ENCODE measurements at regions not wholly inside any gene's neighbourhood (a gene's known extent, or its start where the extent isn't known, plus 50 kb on each side); places are given as distances from the start of the nearest gene placed in this dataset.

GRCh38 chr17:27381007-27381501 lies 75.2 kb upstream of the KSR1 start:
- no peaks in the 10 kb centered on the region for H3K79me2 ChIP-seq (ENCODE audit: control insufficient read depth, low read length)
- no peak overlapping the region for H3K4me3 ChIP-seq (ENCODE audit: low read length)
- H3K9me2 ChIP-seq (replicated peaks; ENCODE audit: control insufficient read depth, low read length), result no peaks in the 10 kb centered on the region
- TF ChIP-seq CTCF (IDR thresholded peaks at IDR 0.05; ENCODE audit: low read depth, low read length, poor library complexity, severe bottlenecking), result peak; percentile 100
- no peak for TF ChIP-seq EZH2phosphoT487 (IDR thresholded peaks at IDR 0.05; ENCODE audit: borderline replicate concordance, low read length)
- H3K27ac ChIP-seq (ENCODE audit: low read depth, low read length), result no peak overlapping the region
- no peaks in the 10 kb centered on the region for H3F3A ChIP-seq (ENCODE audit: control insufficient read depth, insufficient read depth)
- no peaks in the 10 kb centered on the region for H3K9me3 ChIP-seq (ENCODE audit: control insufficient read depth, insufficient read depth, low read length)
- H3K4me1 ChIP-seq (ENCODE audit: control insufficient read depth, low read length), result no peaks in the 10 kb centered on the region
- no peak overlapping the region for H3K4me2 ChIP-seq (ENCODE audit: low read length)
- H4K20me1 ChIP-seq (ENCODE audit: control insufficient read depth, insufficient read depth, low read depth, low read length), result no peaks in the 10 kb centered on the region
- H3K36me3 ChIP-seq (ENCODE audit: control insufficient read depth, low read length), result no peaks in the 10 kb centered on the region
- peaks cover 2% of the 10 kb centered on the region for H3K27me3 ChIP-seq (ENCODE audit: control insufficient read depth, low read length)

- Histone ChIP-seq H4K20me1 (ENCODE audit: control insufficient read depth, insufficient read depth, low read depth, low read length) (no peaks in the 10 kb centered on the region), H3K4me1 (ENCODE audit: control insufficient read depth, low read length) (no peaks in the 10 kb centered on the region), H3K4me2 (ENCODE audit: low read length) (no peak overlapping the region), H3K36me3 (ENCODE audit: control insufficient read depth, low read length) (no peaks in the 10 kb centered on the region), H3K9me2 (replicated peaks; ENCODE audit: control insufficient read depth, low read length) (no peaks in the 10 kb centered on the region), H3K79me2 (ENCODE audit: control insufficient read depth, low read length) (no peaks in the 10 kb centered on the region), H3K27me3 (ENCODE audit: control insufficient read depth, low read length) (peaks cover 2% of the 10 kb centered on the region), H3K9me3 (ENCODE audit: control insufficient read depth, insufficient read depth, low read length) (no peaks in the 10 kb centered on the region), H3F3A (ENCODE audit: control insufficient read depth, insufficient read depth) (no peaks in the 10 kb centered on the region), H3K27ac (ENCODE audit: low read depth, low read length) (no peak overlapping the region), H3K4me3 (ENCODE audit: low read length) (no peak overlapping the region)
- no peak for TF ChIP-seq EZH2phosphoT487 (IDR thresholded peaks at IDR 0.05; ENCODE audit: borderline replicate concordance, low read length)
- no peak for TF ChIP-seq CTCF (IDR thresholded peaks at IDR 0.05; ENCODE audit: low read depth, low read length, poor library complexity, severe bottlenecking)
These were observed 74.2 kb upstream of the KSR1 start for GRCh38 chr17:27382025-27382424.

GRCh38 chr17:27384261-27384701 lies 72.0 kb upstream of the KSR1 start:
- Histone ChIP-seq H3K4me3 (ENCODE audit: low read length) (no peak overlapping the region), H3K36me3 (ENCODE audit: control insufficient read depth, low read length) (no peaks in the 10 kb centered on the region), H3K4me2 (ENCODE audit: low read length) (no peak overlapping the region), H3K9me2 (replicated peaks; ENCODE audit: control insufficient read depth, low read length) (no peaks in the 10 kb centered on the region), H3K27me3 (ENCODE audit: control insufficient read depth, low read length) (no peaks in the 10 kb centered on the region; the same call in none of the 2 replicates), H4K20me1 (ENCODE audit: control insufficient read depth, insufficient read depth, low read depth, low read length) (no peaks in the 10 kb centered on the region), H3K4me1 (ENCODE audit: control insufficient read depth, low read length) (no peaks in the 10 kb centered on the region), H3K79me2 (ENCODE audit: control insufficient read depth, low read length) (no peaks in the 10 kb centered on the region), H3F3A (ENCODE audit: control insufficient read depth, insufficient read depth) (no peaks in the 10 kb centered on the region), H3K9me3 (ENCODE audit: control insufficient read depth, insufficient read depth, low read length) (no peaks in the 10 kb centered on the region), H3K27ac (ENCODE audit: low read depth, low read length) (no peak overlapping the region)
- TF ChIP-seq EZH2phosphoT487 (IDR thresholded peaks at IDR 0.05; ENCODE audit: borderline replicate concordance, low read length) (no peak), CTCF (IDR thresholded peaks at IDR 0.05; ENCODE audit: low read depth, low read length, poor library complexity, severe bottlenecking) (no peak)
